ENCODE measurements at regions not wholly inside any gene's neighbourhood (a gene's known extent, or its start where the extent isn't known, plus 50 kb on each side); places are given as distances from the start of the nearest gene placed in this dataset.

GRCh38 chr7:16204953-16205352 lies 216.4 kb downstream of the CRPPA start:
- 76% methylated on average over 2 of the region's 2 CpGs for whole genome bisulfite sequencing
- no peak for DNase-seq (ENCODE audit: low spot score)
- intact Hi-C loops (cut with DNase I): no loop called here
- no peaks in the 10 kb centered on the region for H3K4me1 ChIP-seq (replicated peaks)
- H3K4me3 ChIP-seq: no peak overlapping the region
- H3K27ac ChIP-seq: no peak overlapping the region
- TF ChIP-seq POLR2AphosphoS5 (IDR thresholded peaks at IDR 0.05): no peak
- no peak for TF ChIP-seq POLR2A (IDR thresholded peaks at IDR 0.05)
- TF ChIP-seq CTCF (IDR thresholded peaks at IDR 0.05): no peak
- no peaks in the 10 kb centered on the region for H3K9me3 ChIP-seq
- H3K36me3 ChIP-seq: no peaks in the 10 kb centered on the region
- H3K27me3 ChIP-seq (replicated peaks; ENCODE audit: insufficient read depth): no peaks in the 10 kb centered on the region

- intact Hi-C loops (cut with DNase I): no loop called here
- no peaks in the 10 kb centered on the region for H3K4me1 ChIP-seq (replicated peaks)
- 59% methylated on average over 3 of the region's 3 CpGs for WGBS
- no peaks in the 10 kb centered on the region for H3K9me3 ChIP-seq
- H3K36me3 ChIP-seq: no peaks in the 10 kb centered on the region
- no peak for DNase-seq (ENCODE audit: low spot score)
- H3K27ac ChIP-seq: no peak overlapping the region
- no peaks in the 10 kb centered on the region for H3K27me3 ChIP-seq (replicated peaks; ENCODE audit: insufficient read depth)
- H3K4me3 ChIP-seq: no peak overlapping the region
- no peak for TF ChIP-seq POLR2A (IDR thresholded peaks at IDR 0.05)
Observed at GRCh38 chr7:16203065-16203464, 218.3 kb downstream of the CRPPA start.

- no peak for TF ChIP-seq POLR2AphosphoS5 (IDR thresholded peaks at IDR 0.05)
- TF ChIP-seq CTCF (IDR thresholded peaks at IDR 0.05): no peak
- TF ChIP-seq POLR2A (IDR thresholded peaks at IDR 0.05): no peak
- DNase-seq (ENCODE audit: low spot score): no peak
- no peaks in the 10 kb centered on the region for H3K36me3 ChIP-seq
- H3K27me3 ChIP-seq (replicated peaks; ENCODE audit: insufficient read depth): no peaks in the 10 kb centered on the region
- no peak overlapping the region for H3K4me3 ChIP-seq
- no peaks in the 10 kb centered on the region for H3K9me3 ChIP-seq
- no peak overlapping the region for H3K27ac ChIP-seq
- intact Hi-C loops (cut with DNase I): no loop called here
- no peaks in the 10 kb centered on the region for H3K4me1 ChIP-seq (replicated peaks)
Observed at GRCh38 chr7:16202303-16202702, 219.0 kb downstream of the CRPPA start.

- H3K27ac ChIP-seq: no peak overlapping the region
- intact Hi-C loops (cut with DNase I): no loop called here
- no peaks in the 10 kb centered on the region for H3K4me1 ChIP-seq (replicated peaks)
- H3K4me3 ChIP-seq: no peak overlapping the region
- no peaks in the 10 kb centered on the region for H3K36me3 ChIP-seq
- no peak for DNase-seq (ENCODE audit: low spot score)
- H3K9me3 ChIP-seq: no peaks in the 10 kb centered on the region
- no peaks in the 10 kb centered on the region for H3K27me3 ChIP-seq (replicated peaks; ENCODE audit: insufficient read depth)
- TF ChIP-seq CTCF (IDR thresholded peaks at IDR 0.05) (no peak), POLR2AphosphoS5 (IDR thresholded peaks at IDR 0.05) (no peak), POLR2A (IDR thresholded peaks at IDR 0.05) (no peak)
- 64% methylated on average over 1 of the region's 1 CpG for WGBS
Observed at GRCh38 chr7:16200591-16200990, 220.7 kb downstream of the CRPPA start.

GRCh38 chr7:16193631-16194030 lies 227.7 kb downstream of the CRPPA start:
- H3K4me3 ChIP-seq: no peak overlapping the region
- TF ChIP-seq POLR2A (IDR thresholded peaks at IDR 0.05): no peak
- no peak for TF ChIP-seq POLR2AphosphoS5 (IDR thresholded peaks at IDR 0.05)
- no peak for TF ChIP-seq CTCF (IDR thresholded peaks at IDR 0.05)
- intact Hi-C loops (cut with DNase I): no loop called here
- 77% methylated on average over 4 of the region's 4 CpGs for WGBS
- no peak for DNase-seq (ENCODE audit: low spot score)
- no peak overlapping the region for H3K27ac ChIP-seq
- no peaks in the 10 kb centered on the region for H3K4me1 ChIP-seq (replicated peaks)
- H3K27me3 ChIP-seq (replicated peaks; ENCODE audit: insufficient read depth): no peaks in the 10 kb centered on the region
- no peaks in the 10 kb centered on the region for H3K36me3 ChIP-seq
- H3K9me3 ChIP-seq: no peaks in the 10 kb centered on the region

All from prostate gland (tissue), 2 donors.